ENCODE measurements at regions not wholly inside any gene's neighbourhood (a gene's known extent, or its start where the extent isn't known, plus 50 kb on each side); places are given as distances from the start of the nearest gene placed in this dataset.

GRCh38 chr7:66426332-66426731, 202.3 kb upstream of the KCTD7 start:
- H3K79me2 ChIP-seq (ENCODE audit: insufficient read depth, low read depth, low read length) = no peaks in the 10 kb centered on the region
- ChIA-PET POLR2A (interaction anchor here (0.6 to 1.2 kb wide), 3 partner anchors 10 to 330 kb away, joined by 3 to 6 read pairs (median 5); no protein-coding TSS in a partner anchor), CTCF (ENCODE audit: unreplicated experiment) (no interaction called here)
- no peaks in the 10 kb centered on the region for H3K4me1 ChIP-seq (ENCODE audit: insufficient read depth, low read length, poor library complexity, severe bottlenecking)
- H3K4me3 ChIP-seq (ENCODE audit: low read depth, low read length, poor library complexity, severe bottlenecking) = no peak overlapping the region
- no peak for TF ChIP-seq EZH2phosphoT487 (IDR thresholded peaks at IDR 0.05; ENCODE audit: borderline replicate concordance, low read depth, low read length)
- TF ChIP-seq CTCF (conservative IDR thresholded peaks at IDR 0.05; ENCODE audit: low read length) = no peak
- DNase-seq (ENCODE audit: low spot score) = no peak
- no peaks in the 10 kb centered on the region for H4K20me1 ChIP-seq (ENCODE audit: insufficient read depth, low read length)
- H2AFZ ChIP-seq (ENCODE audit: low read length) = no peak overlapping the region
- H3K4me2 ChIP-seq (ENCODE audit: low read length) = no peak overlapping the region
- no TSS peak for BruUV-seq (replicated peaks)
- intact Hi-C loops (cut with micrococcal nuclease; ENCODE audit: unreplicated experiment) = no loop called here
- no peaks in the 10 kb centered on the region for H3K9me2 ChIP-seq (ENCODE audit: insufficient read depth, low read length)
- no peak overlapping the region for H3K27ac ChIP-seq (ENCODE audit: low read depth, low read length, poor library complexity, severe bottlenecking)
- H3K36me3 ChIP-seq (ENCODE audit: insufficient read depth, low read length) = no peaks in the 10 kb centered on the region
- H3K9me3 ChIP-seq (ENCODE audit: low read length) = no peaks in the 10 kb centered on the region

GRCh38 chr7:66426996-66427395, 201.7 kb upstream of the KCTD7 start:
- Histone ChIP-seq H3K36me3 (ENCODE audit: insufficient read depth, low read length) (no peaks in the 10 kb centered on the region), H3K79me2 (ENCODE audit: insufficient read depth, low read depth, low read length) (no peaks in the 10 kb centered on the region), H2AFZ (ENCODE audit: low read length) (no peak overlapping the region), H4K20me1 (ENCODE audit: insufficient read depth, low read length) (no peaks in the 10 kb centered on the region), H3K4me2 (ENCODE audit: low read length) (no peak overlapping the region), H3K9me2 (ENCODE audit: insufficient read depth, low read length) (no peaks in the 10 kb centered on the region), H3K9me3 (ENCODE audit: low read length) (no peaks in the 10 kb centered on the region), H3K27ac (ENCODE audit: low read depth, low read length, poor library complexity, severe bottlenecking) (no peak overlapping the region), H3K4me1 (ENCODE audit: insufficient read depth, low read length, poor library complexity, severe bottlenecking) (no peaks in the 10 kb centered on the region), H3K4me3 (ENCODE audit: low read depth, low read length, poor library complexity, severe bottlenecking) (no peak overlapping the region)
- DNase-seq (ENCODE audit: low spot score) = no peak
- no TSS peak for BruUV-seq (replicated peaks)
- POLR2A ChIA-PET = interaction anchor here (0.6 to 0.9 kb wide), 2 partner anchors 9 to 331 kb away, joined by 3 to 6 read pairs; no protein-coding TSS in a partner anchor
- CTCF ChIA-PET (ENCODE audit: unreplicated experiment) = no interaction called here
- intact Hi-C loops (cut with micrococcal nuclease; ENCODE audit: unreplicated experiment) = no loop called here
- no peak for TF ChIP-seq CTCF (conservative IDR thresholded peaks at IDR 0.05; ENCODE audit: low read length)
- no peak for TF ChIP-seq EZH2phosphoT487 (IDR thresholded peaks at IDR 0.05; ENCODE audit: borderline replicate concordance, low read depth, low read length)

- TF ChIP-seq EZH2phosphoT487 (IDR thresholded peaks at IDR 0.05; ENCODE audit: borderline replicate concordance, low read depth, low read length) = no peak
- TF ChIP-seq CTCF (conservative IDR thresholded peaks at IDR 0.05; ENCODE audit: low read length) = no peak
- Histone ChIP-seq H4K20me1 (ENCODE audit: insufficient read depth, low read length) (no peaks in the 10 kb centered on the region), H3K27ac (ENCODE audit: low read depth, low read length, poor library complexity, severe bottlenecking) (no peak overlapping the region), H2AFZ (ENCODE audit: low read length) (no peak overlapping the region), H3K4me2 (ENCODE audit: low read length) (no peak overlapping the region), H3K9me3 (ENCODE audit: low read length) (no peaks in the 10 kb centered on the region), H3K79me2 (ENCODE audit: insufficient read depth, low read depth, low read length) (no peaks in the 10 kb centered on the region), H3K36me3 (ENCODE audit: insufficient read depth, low read length) (no peaks in the 10 kb centered on the region), H3K9me2 (ENCODE audit: insufficient read depth, low read length) (no peaks in the 10 kb centered on the region), H3K4me3 (ENCODE audit: low read depth, low read length, poor library complexity, severe bottlenecking) (no peak overlapping the region), H3K4me1 (ENCODE audit: insufficient read depth, low read length, poor library complexity, severe bottlenecking) (no peaks in the 10 kb centered on the region)
- CTCF ChIA-PET (ENCODE audit: unreplicated experiment) = no interaction called here
- intact Hi-C loops (cut with micrococcal nuclease; ENCODE audit: unreplicated experiment) = no loop called here
- BruUV-seq (replicated peaks) = no TSS peak
- POLR2A ChIA-PET = interaction anchor here (0.6 kb wide), 1 partner anchor 1636 kb away, joined by 6 read pairs; no protein-coding TSS in a partner anchor
- DNase-seq (ENCODE audit: low spot score) = no peak
Observed at GRCh38 chr7:66427956-66428355, 200.7 kb upstream of the KCTD7 start.
